Trophoblast cell (in vitro differentiated cells and primary cell): ENCODE measurements at regions not wholly inside any gene's neighbourhood (a gene's known extent, or its start where the extent isn't known, plus 50 kb on each side); places are given as distances from the start of the nearest gene placed in this dataset.

Experiments
- DNase-seq, 2 donors: peaks; one replicate each; pipeline ENCODE4 v3.0.0-alpha.2; 2016
- H2AFZ ChIP-seq: 2 replicates; pipeline ENCODE4 v1.6.1; 2013; ENCODE audit warnings: low read length, moderate library complexity, mild to moderate bottlenecking; ENCODE audit not compliant: insufficient read depth, poor library complexity
- H2AK5ac ChIP-seq: 2 replicates; pipeline ENCODE4 v1.6.1; 2013; ENCODE audit warnings: mild to moderate bottlenecking, low read length
- H2BK120ac ChIP-seq: 2 replicates; pipeline ENCODE4 v1.6.1; 2013; ENCODE audit warnings: low read length, mild to moderate bottlenecking, moderate library complexity; ENCODE audit not compliant: insufficient read depth, poor library complexity
- H2BK12ac ChIP-seq: 2 replicates; pipeline ENCODE4 v1.6.1; 2013; ENCODE audit warnings: mild to moderate bottlenecking, low read length, moderate library complexity
- H2BK5ac ChIP-seq: 2 replicates; pipeline ENCODE4 v1.6.1; 2013; ENCODE audit warnings: low read length, low read depth, moderate library complexity, mild to moderate bottlenecking; ENCODE audit not compliant: poor library complexity
- H3K14ac ChIP-seq: 2 replicates; pipeline ENCODE4 v1.6.1; 2013; ENCODE audit warnings: mild to moderate bottlenecking, low read length
- H3K18ac ChIP-seq: 2 replicates; pipeline ENCODE4 v1.6.1; 2013; ENCODE audit warnings: mild to moderate bottlenecking, low read length
- H3K23ac ChIP-seq: 2 replicates; pipeline ENCODE4 v1.6.1; 2013; ENCODE audit warnings: low read length
- H3K27ac ChIP-seq: 2 replicates; pipeline ENCODE4 v1.5.1; 2013; ENCODE audit warnings: low read depth, mild to moderate bottlenecking, inconsistent platforms, low read length, moderate library complexity
- H3K27me3 ChIP-seq: 2 replicates; pipeline ENCODE4 v1.6.1; 2013; ENCODE audit warnings: inconsistent platforms, mild to moderate bottlenecking, low read length, moderate library complexity; ENCODE audit not compliant: insufficient read depth
- H3K36me3 ChIP-seq, 2 experiments: 1 replicate in 1 of 2; 2 replicates in 1 of 2; pipeline ENCODE4 v1.6.1; 2013; ENCODE audit warnings: low read length in 2 of 2, mild to moderate bottlenecking in 2 of 2, moderate library complexity in 1 of 2; ENCODE audit not compliant: insufficient read depth in 2 of 2, control insufficient read depth in 1 of 2
- H3K4ac ChIP-seq: 2 replicates; pipeline ENCODE4 v1.6.1; 2013; ENCODE audit warnings: low read depth, mild to moderate bottlenecking, low read length, moderate library complexity
- H3K4me1 ChIP-seq, 2 experiments: 1 replicate in 1 of 2; 2 replicates in 1 of 2; pipeline ENCODE4 v1.6.1; 2013; ENCODE audit warnings: low read length in 2 of 2, mild to moderate bottlenecking in 2 of 2, moderate library complexity in 1 of 2; ENCODE audit not compliant: insufficient read depth in 2 of 2, control insufficient read depth in 1 of 2
- H3K4me2 ChIP-seq: 2 replicates; pipeline ENCODE4 v1.6.1; 2013; ENCODE audit warnings: inconsistent platforms, mild to moderate bottlenecking, low read length, moderate library complexity
- H3K4me3 ChIP-seq: 2 replicates; pipeline ENCODE4 v1.5.1; 2013; ENCODE audit warnings: mild to moderate bottlenecking, low read depth, low read length, inconsistent platforms
- H3K79me1 ChIP-seq: one replicate; pipeline ENCODE4 v1.6.1; 2013; ENCODE audit warnings: low read length
- H3K79me2 ChIP-seq: 2 replicates; pipeline ENCODE4 v1.6.1; 2013; ENCODE audit warnings: low read length, mild to moderate bottlenecking; ENCODE audit not compliant: control insufficient read depth, insufficient read depth, poor library complexity
- H3K9ac ChIP-seq: 2 replicates; pipeline ENCODE4 v1.6.1; 2013; ENCODE audit warnings: mild to moderate bottlenecking, low read length
- H3K9me3 ChIP-seq: 2 replicates; pipeline ENCODE4 v1.6.1; 2013; ENCODE audit warnings: low read depth, mild to moderate bottlenecking, control low read depth, inconsistent platforms, low read length; ENCODE audit not compliant: insufficient read depth
- H4K12ac ChIP-seq: 2 replicates; pipeline ENCODE4 v1.6.1; 2013; ENCODE audit warnings: low read depth, mild to moderate bottlenecking, low read length, moderate library complexity
- H4K8ac ChIP-seq: 2 replicates; pipeline ENCODE4 v1.6.1; 2013; ENCODE audit warnings: low read depth, mild to moderate bottlenecking, low read length, moderate library complexity
- H4K91ac ChIP-seq: one replicate; pipeline ENCODE4 v1.6.1; 2013; ENCODE audit warnings: low read depth, mild to moderate bottlenecking, low read length, moderate library complexity
- WGBS: extraction: QIAGEN DNeasy Blood & Tissue Kit; methylation state at CpG from one replicate; pipeline ENCODE4 v1.1.7; 2013; ENCODE audit warnings: missing lambda C conversion rate; ENCODE audit not compliant: insufficient read length, insufficient coverage; ENCODE audit errors: extremely low coverage; 5-methylcytosine and 5-hydroxymethylcytosine counted together

GRCh38 chr4:185862340-185862739, 50.3 kb upstream of the SORBS2 start:
- Histone ChIP-seq H2BK12ac (no peak overlapping the region), H3K27ac (no peak overlapping the region), H4K91ac (no peak overlapping the region), H3K4ac (no peak overlapping the region), H3K14ac (no peak overlapping the region), H3K27me3 (no peaks in the 10 kb centered on the region), H2AK5ac (no peak overlapping the region), H3K79me2 (no peaks in the 10 kb centered on the region), H2BK5ac (no peak overlapping the region), H4K8ac (no peak overlapping the region), H3K9me3 (peaks cover 1% of the 10 kb centered on the region), H2AFZ (no peak overlapping the region), H4K12ac (no peak overlapping the region), H2BK120ac (no peak overlapping the region), H3K4me2 (no peak overlapping the region), H3K23ac (no peak overlapping the region), H3K79me1 (no peaks in the 10 kb centered on the region), H3K4me1 (no peaks in the 10 kb centered on the region), H3K36me3 (no peaks in the 10 kb centered on the region), H3K18ac (no peak overlapping the region), H3K9ac (no peak overlapping the region), H3K4me3 (no peak overlapping the region)
- DNase-seq, result no peak
- WGBS, result no CpG with 5 or more reads among the region's 4 CpGs

DNA sequence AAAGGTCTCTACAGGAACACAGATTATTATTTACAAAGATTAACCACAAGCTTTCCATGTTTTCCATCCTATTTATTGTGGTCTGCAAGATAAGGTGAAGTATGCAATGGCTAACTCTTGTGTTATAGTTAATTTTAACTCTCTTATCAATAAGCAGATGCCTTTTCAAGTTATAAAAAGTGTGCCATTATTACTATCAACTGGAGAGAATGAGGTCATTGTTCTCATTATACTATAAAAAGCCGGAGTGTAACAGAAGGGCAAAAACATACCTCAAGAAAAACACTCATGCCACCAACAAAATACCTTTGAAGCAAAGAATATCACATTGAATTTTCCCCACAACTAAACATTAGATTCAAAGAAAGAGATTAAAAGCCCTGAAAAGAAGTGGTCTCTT, 52.0 kb upstream of the SORBS2 start:
- no peaks in the 10 kb centered on the region for H3K4me1 ChIP-seq
- no peaks in the 10 kb centered on the region for H3K79me2 ChIP-seq
- no peak overlapping the region for H3K18ac ChIP-seq
- no peak overlapping the region for H3K14ac ChIP-seq
- H2AK5ac ChIP-seq, result no peak overlapping the region
- no peak overlapping the region for H4K12ac ChIP-seq
- H3K27me3 ChIP-seq, result no peaks in the 10 kb centered on the region
- peaks cover 1% of the 10 kb centered on the region for H3K9me3 ChIP-seq
- H3K23ac ChIP-seq, result no peak overlapping the region
- H3K27ac ChIP-seq, result no peak overlapping the region
- no peak overlapping the region for H3K4me3 ChIP-seq
- H3K4ac ChIP-seq, result no peak overlapping the region
- H3K9ac ChIP-seq, result no peak overlapping the region
- H3K36me3 ChIP-seq, result no peaks in the 10 kb centered on the region
- no CpG with 5 or more reads among the region's 1 CpG for WGBS
- H4K91ac ChIP-seq, result no peak overlapping the region
- DNase-seq, result no peak
- no peak overlapping the region for H3K4me2 ChIP-seq
- H3K79me1 ChIP-seq, result no peaks in the 10 kb centered on the region
- no peak overlapping the region for H2BK12ac ChIP-seq
- H4K8ac ChIP-seq, result no peak overlapping the region
- H2BK120ac ChIP-seq, result no peak overlapping the region
- H2AFZ ChIP-seq, result no peak overlapping the region
- no peak overlapping the region for H2BK5ac ChIP-seq

- Histone ChIP-seq H3K9ac (no peak overlapping the region), H3K4me1 (no peaks in the 10 kb centered on the region), H3K4ac (no peak overlapping the region), H4K8ac (no peak overlapping the region), H3K79me2 (no peaks in the 10 kb centered on the region), H3K27ac (no peak overlapping the region), H3K27me3 (no peaks in the 10 kb centered on the region), H2BK5ac (no peak overlapping the region), H4K12ac (no peak overlapping the region), H3K4me3 (no peak overlapping the region), H3K4me2 (no peak overlapping the region), H3K14ac (no peak overlapping the region), H2AFZ (no peak overlapping the region), H2BK120ac (no peak overlapping the region), H2BK12ac (no peak overlapping the region), H3K36me3 (no peaks in the 10 kb centered on the region), H3K18ac (no peak overlapping the region), H3K9me3 (peaks cover 1% of the 10 kb centered on the region), H2AK5ac (no peak overlapping the region), H4K91ac (no peak overlapping the region), H3K79me1 (no peaks in the 10 kb centered on the region), H3K23ac (no peak overlapping the region)
- WGBS, result no CpG with 5 or more reads among the region's 4 CpGs
- DNase-seq, result peak; percentile 42 to 69
Measured at GRCh38 chr4:185865901-185866328, 53.9 kb upstream of the SORBS2 start.

DNA sequence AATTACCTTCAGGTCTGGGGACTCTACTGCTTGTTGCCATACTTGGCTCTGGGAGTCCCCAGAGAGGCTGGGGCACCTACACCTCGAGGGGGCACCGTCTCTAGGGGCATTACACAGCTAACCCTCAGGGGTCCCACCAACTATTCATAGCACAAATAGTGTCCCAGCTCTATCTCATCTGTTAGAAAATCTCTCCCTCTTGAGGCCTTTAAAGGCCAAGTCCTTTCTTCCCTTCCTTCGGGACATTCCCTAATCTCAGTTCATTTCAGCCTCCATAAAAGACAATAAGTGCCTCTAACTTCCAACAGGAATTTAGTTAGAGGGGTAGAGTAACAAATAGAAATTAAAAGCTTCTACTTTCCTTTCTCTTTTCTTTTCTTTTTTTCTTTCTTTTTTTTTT, 55.8 kb upstream of the SORBS2 start:
- Histone ChIP-seq H2AFZ (no peak overlapping the region), H3K4me2 (no peak overlapping the region), H3K36me3 (no peaks in the 10 kb centered on the region), H3K27me3 (no peaks in the 10 kb centered on the region), H3K79me2 (no peaks in the 10 kb centered on the region), H3K9ac (no peak overlapping the region), H3K23ac (no peak overlapping the region), H3K79me1 (no peaks in the 10 kb centered on the region), H3K4ac (no peak overlapping the region), H2BK120ac (no peak overlapping the region), H3K18ac (no peak overlapping the region), H3K27ac (no peak overlapping the region), H3K14ac (no peak overlapping the region), H2BK12ac (no peak overlapping the region), H2BK5ac (no peak overlapping the region), H4K91ac (no peak overlapping the region), H3K4me1 (no peaks in the 10 kb centered on the region), H4K12ac (no peak overlapping the region), H4K8ac (no peak overlapping the region), H3K4me3 (no peak overlapping the region), H2AK5ac (no peak overlapping the region), H3K9me3 (no peaks in the 10 kb centered on the region)
- no peak for DNase-seq
- WGBS, result no CpG with 5 or more reads among the region's 3 CpGs
